ENCODE measurements at regions not wholly inside any gene's neighbourhood (a gene's known extent, or its start where the extent isn't known, plus 50 kb on each side); places are given as distances from the start of the nearest gene placed in this dataset.

DNA sequence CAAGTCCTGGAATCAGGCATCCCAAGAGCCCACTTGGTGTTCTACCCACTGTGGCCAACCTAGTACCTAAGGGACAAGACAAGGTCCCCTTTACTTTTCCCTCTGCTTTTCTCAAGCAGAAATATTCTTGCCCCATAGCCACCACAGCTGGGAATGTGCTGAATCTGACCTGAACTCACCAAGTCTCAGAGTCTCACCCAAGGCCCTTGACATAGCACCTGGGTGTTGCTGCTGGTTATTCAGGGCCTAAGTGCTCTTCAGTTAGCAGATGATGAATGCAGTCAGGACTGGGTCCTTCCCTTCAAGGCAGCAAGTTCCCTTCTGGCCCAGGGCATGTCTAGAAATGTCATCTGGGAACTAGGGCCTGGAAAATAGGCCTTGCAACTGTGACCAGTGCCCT lies 201.8 kb upstream of the SERP2 start:
- no peak for DNase-seq (ENCODE audit: low read depth in 2 of 2, low spot score in 1 of 2)

- DNase-seq (ENCODE audit: low read depth in 2 of 2, low spot score in 1 of 2), result no peak
Observed at GRCh38 chr13:44172281-44172810, 201.3 kb upstream of the SERP2 start.

GRCh38 chr13:44174769-44175425 lies 198.7 kb upstream of the SERP2 start:
- no peak for DNase-seq (ENCODE audit: low read depth in 2 of 2, low spot score in 1 of 2)

- DNase-seq (ENCODE audit: low read depth in 2 of 2, low spot score in 1 of 2), result no peak
Observed at GRCh38 chr13:44176173-44176572, 197.5 kb upstream of the SERP2 start.

DNA sequence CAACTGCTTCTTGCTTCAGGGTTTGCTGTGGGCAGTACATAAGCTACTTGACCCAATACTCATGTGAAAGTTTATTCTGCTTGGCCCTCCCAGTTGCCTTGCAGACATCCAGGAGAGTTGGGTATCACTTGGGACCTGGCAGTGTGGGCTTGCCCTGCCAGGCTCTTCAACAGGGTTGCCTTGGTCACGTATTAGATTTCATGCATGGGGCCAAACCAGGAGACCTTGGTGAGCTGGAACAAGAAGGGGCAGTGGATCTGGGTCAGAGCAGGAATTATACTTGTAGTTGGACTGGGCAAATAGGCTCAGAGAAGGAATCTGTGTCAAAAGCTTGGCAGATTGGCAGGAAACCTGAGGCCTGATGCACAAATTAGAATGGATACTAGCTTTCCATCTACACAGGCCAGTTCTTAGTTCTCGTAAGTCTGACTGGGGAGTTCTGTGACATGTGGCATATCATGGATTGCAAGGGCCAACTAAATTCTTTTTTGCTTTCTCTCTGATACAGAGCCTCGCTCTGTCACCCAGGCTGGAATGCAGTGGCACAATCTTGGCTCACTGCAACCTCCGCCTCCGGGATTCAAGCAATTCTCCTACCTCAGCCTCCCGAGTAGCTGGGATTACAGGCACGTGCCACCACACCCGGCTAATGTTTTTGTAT lies 192.6 kb upstream of the SERP2 start:
- no peak for DNase-seq (ENCODE audit: low read depth in 2 of 2, low spot score in 1 of 2)

- DNase-seq (ENCODE audit: low read depth in 2 of 2, low spot score in 1 of 2), result no peak
Observed at GRCh38 chr13:44181931-44182330, 191.7 kb upstream of the SERP2 start.

DNA sequence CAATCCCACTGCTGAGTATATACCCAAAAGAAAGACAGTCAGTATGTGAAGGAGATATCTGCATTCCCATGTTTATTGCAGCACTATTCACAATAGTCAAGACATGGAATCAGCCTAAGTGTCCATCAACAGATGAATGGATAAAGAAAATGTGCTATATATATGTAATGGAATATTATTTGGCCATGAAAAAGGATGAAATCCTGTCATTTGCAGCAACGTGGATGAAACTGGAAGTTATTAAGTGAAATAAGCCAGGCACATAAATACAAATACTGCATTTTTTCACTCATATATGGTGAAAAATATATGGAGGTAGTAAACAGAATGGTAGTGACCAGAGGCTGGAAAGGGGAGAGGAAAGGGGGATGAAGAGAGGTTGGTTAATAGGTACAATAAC lies 188.9 kb upstream of the SERP2 start:
- DNase-seq (ENCODE audit: low read depth in 2 of 2, low spot score in 1 of 2), result no peak

GRCh38 chr13:44188257-44188656 lies 185.4 kb upstream of the SERP2 start:
- no peak for DNase-seq (ENCODE audit: low read depth in 2 of 2, low spot score in 1 of 2)

GRCh38 chr13:44189085-44189484 lies 184.5 kb upstream of the SERP2 start:
- DNase-seq (ENCODE audit: low read depth in 2 of 2, low spot score in 1 of 2), result no peak

DNA sequence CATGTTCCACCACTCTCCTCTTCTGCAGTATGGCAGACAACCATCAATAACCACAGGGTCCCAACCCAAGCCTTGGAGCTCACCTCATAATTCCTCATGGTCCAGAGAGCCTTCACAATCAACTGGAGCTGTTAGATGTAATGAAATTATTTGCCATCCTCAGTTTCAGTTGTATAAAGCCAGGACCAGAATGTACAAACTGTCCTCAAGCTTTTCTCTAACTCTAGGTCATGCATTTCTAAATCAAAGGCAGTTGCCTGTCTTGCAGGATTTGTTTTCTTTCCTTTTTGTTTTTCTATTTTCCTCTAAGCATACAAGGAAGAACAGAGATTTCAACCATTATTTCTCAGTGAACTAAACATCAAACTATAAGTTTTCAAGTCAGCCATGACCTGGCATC lies 182.5 kb upstream of the SERP2 start:
- no peak for DNase-seq (ENCODE audit: low read depth in 2 of 2, low spot score in 1 of 2)

- DNase-seq (ENCODE audit: low read depth in 2 of 2, low spot score in 1 of 2), result no peak
Observed at GRCh38 chr13:44191504-44192171, 182.0 kb upstream of the SERP2 start.

- no peak for DNase-seq (ENCODE audit: low read depth in 2 of 2, low spot score in 1 of 2)
Observed at GRCh38 chr13:44193731-44194130, 179.9 kb upstream of the SERP2 start.

GRCh38 chr13:44195245-44195644 lies 178.4 kb upstream of the SERP2 start:
- DNase-seq (ENCODE audit: low read depth in 2 of 2, low spot score in 1 of 2), result no peak

- DNase-seq (ENCODE audit: low read depth in 2 of 2, low spot score in 1 of 2), result no peak
Observed at GRCh38 chr13:44196196-44196751, 177.3 kb upstream of the SERP2 start.

DNA sequence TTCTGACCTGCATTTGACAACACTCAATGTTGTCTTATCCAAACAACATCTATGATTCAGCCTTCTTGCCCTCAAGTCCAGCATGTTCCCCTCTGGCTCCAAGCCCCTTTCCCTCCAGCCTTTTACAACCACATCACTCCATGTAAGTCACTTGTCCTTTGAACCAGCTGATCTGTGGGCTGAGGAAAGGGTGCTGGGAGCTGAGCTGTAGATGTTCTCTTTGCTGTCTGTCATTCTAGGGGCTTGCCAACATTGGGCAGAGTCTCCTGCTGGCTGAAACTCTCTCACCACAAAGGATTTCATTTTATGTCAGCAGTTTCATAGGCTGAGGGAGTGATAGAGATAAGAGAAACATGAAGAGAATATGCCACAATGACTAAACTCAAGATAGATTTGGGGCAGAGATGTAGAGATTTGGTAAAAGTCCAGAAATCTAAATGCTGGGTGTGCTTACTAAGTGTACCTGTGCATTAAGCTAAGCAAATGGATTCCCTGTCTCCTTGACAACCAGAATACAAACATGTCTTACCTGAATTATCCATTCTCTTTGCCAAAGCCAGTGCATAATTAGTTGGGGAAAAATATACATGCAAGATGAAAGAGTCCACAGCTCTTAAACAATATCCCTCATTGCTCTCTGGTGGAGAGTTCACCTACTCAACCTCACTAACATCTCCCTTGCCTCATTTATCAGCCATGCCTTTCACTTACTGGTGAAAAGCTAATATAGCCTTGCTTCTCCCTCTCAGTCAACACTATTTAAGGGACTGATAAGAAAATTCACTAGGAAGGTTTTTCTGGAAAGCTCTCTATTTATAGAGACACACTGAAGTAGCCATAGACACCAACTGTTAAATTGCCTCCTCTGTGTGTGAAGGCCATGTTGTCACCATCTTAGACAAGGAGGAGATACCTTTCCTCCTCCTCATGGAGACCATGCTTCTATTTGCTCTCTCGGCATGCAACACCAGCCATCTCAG lies 175.5 kb upstream of the SERP2 start:
- DNase-seq (ENCODE audit: low read depth in 2 of 2, low spot score in 1 of 2), result no peak

- no peak for DNase-seq (ENCODE audit: low read depth in 2 of 2, low spot score in 1 of 2)
Observed at GRCh38 chr13:44198826-44199225, 174.8 kb upstream of the SERP2 start.

DNA sequence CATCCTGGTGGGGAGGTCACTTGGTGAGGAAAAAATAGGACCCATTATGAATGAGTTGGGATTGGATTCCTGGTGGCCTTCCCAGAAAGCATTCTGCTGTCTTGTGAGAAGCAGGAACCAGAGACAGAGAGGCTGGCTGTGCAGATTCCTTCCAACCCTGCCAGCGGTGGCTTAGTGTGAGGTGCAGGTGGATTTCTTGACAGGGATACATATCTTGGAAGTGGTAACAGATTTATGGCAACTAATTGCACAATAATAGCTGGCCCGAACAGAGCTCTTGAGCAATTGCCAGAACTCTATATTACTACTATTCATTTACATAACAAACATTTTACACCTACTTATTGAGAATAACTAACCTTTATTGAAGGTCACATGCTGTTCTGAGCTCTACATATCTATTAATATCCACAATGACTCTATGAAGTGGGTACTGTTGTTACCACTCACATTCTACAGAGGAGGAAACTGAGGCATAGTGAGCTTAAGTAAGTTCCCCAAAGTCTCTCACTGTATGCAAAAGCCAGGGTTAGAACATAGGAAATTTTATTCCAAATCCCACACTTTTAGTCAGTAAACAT lies 173.9 kb upstream of the SERP2 start:
- DNase-seq (ENCODE audit: low read depth in 2 of 2, low spot score in 1 of 2), result no peak

GRCh38 chr13:44206434-44206833 lies 167.2 kb upstream of the SERP2 start:
- no peak for DNase-seq (ENCODE audit: low read depth in 2 of 2, low spot score in 1 of 2)

- no peak for DNase-seq (ENCODE audit: low read depth in 2 of 2, low spot score in 1 of 2)
Observed at GRCh38 chr13:44207476-44207875, 166.1 kb upstream of the SERP2 start.

- DNase-seq (ENCODE audit: low read depth in 2 of 2, low spot score in 1 of 2), result no peak
Observed at GRCh38 chr13:44210525-44210924, 163.1 kb upstream of the SERP2 start.

Data from stimulated activated CD8-positive, alpha-beta memory T cell treated with anti-CD3 and anti-CD28 coated beads, Interleukin-4, amount 100 ng/mL, for 4 hours (primary cell).